TTC549 (cell line): ENCODE measurements at regions not wholly inside any gene's neighbourhood (a gene's known extent, or its start where the extent isn't known, plus 50 kb on each side); places are given as distances from the start of the nearest gene placed in this dataset.
"Not testable (repeated sequence)": the region's sequence is repeated elsewhere in the genome, so short reads cannot be mapped to it uniquely, and the experiment has no call there.

ENCODE experiments used
- FAIRE-seq: peaks from 2 replicates; lab custom pipeline; 2012; peaks lifted over from hg19 to GRCh38; lab: Jason Lieb, UNC

DNA sequence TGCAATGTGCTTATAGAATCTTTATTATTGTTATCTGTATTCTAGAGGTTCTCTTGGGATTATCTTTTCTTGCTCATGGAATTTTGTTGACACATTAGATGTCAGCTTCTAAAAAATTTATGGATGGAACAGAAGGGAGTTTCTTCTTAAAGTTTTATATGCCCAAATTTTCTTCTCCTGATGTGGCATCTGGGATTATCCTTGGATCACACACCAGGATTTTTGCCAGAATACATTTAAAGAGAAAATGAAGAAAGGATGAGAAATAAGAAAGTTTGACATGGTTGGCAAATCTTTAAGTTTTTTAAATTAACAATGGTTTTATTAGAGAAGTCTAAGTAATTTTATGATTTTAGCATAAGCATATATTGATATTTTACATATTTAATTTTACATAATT, 706.7 kb upstream of the TMEFF2 start:
- FAIRE-seq = no peak

DNA sequence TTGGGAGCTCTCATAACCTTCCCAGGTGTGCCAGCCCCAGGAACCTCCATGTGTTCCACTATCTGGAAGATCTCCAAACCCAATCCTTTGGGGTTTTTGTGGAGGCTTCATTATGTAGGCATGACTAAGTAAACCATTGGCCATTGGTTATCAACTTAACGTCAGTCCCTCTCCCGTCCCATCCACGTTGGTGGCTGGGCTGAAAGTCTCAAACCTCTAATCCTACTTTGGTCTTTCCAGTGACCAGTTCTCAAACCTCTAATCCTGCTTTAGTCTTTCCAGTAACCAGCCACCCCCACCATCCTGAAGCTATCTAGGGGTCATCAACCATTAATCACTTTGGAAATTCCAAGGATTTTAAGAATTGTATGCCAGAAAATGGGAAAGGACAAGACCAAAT, 704.7 kb upstream of the TMEFF2 start:
- FAIRE-seq = no peak

DNA sequence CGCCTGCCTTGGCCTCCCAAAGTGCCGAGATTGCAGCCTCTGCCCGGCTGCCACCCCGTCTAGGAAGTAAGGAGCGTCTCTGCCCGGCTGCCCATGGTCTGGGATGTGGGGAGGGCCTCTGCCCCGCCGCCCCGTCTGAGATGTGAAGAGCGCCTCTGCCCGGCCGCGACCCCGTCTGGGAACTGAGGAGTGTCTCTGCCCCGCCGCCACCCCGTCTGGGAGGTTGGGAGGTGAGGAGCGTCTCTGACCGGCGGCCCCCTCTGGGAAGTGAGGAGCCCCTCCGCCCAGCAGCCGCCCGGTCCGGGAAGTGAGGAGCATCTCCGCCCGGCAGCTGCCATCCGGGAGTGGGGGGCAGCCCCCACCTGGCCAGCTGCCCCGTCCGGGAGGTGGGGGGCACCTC, 699.2 kb upstream of the TMEFF2 start:
- FAIRE-seq = not testable (repeated sequence)

DNA sequence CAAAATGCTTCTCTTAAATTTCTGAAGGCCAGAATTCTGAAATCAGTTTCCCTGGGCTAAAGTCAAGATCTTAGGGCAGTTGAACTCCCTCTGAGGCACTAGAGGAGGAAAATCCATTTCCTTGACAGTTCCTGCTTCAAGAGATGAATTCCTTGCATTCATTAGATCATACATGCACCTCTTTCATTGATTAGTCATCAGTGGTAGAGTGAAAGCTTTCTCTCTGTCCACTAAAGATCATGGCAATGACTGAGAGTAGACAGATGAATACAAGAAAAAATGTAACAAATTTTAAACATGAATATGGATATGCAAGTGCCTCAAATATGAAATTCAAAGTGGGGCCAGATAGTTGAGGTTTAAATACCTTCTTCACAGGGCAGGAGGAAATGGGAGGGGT, 693.4 kb upstream of the TMEFF2 start:
- no peak for FAIRE-seq

DNA sequence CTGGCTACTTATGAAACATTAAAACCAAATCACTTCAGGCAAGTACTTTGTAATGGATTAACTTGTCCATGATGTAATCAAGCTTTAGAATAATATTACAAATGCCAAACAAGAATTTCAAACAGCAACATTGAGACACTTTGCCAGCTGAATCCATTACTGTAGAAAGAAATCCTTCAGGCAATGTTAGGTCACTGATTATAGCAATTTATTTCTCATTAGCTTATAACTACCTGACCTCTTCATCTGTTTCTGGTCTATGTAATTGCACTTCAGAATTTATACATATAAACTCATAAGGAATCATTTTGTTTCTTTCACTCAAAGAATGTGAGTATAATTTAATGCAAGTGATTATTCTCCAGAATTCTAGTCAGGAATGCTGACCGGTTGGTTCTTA, 692.6 kb upstream of the TMEFF2 start:
- no peak for FAIRE-seq

DNA sequence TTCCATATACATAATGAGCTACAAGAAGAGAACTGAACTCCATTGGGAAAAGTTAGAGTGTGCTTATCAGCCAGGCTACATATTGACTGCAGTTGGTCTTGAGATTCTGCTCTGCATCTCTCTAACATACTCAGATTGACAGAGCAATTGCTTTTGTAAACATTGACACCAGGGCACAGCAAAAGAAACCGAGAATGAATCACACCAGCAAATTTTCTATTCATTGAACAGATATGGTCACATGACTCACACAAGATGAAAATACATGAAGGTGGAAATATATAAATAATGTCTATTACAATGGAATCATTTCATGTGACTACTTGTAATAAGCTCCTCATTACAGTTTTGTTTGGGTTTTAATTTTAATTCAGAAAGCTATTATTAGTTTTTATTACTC, 691.9 kb upstream of the TMEFF2 start:
- FAIRE-seq = no peak

DNA sequence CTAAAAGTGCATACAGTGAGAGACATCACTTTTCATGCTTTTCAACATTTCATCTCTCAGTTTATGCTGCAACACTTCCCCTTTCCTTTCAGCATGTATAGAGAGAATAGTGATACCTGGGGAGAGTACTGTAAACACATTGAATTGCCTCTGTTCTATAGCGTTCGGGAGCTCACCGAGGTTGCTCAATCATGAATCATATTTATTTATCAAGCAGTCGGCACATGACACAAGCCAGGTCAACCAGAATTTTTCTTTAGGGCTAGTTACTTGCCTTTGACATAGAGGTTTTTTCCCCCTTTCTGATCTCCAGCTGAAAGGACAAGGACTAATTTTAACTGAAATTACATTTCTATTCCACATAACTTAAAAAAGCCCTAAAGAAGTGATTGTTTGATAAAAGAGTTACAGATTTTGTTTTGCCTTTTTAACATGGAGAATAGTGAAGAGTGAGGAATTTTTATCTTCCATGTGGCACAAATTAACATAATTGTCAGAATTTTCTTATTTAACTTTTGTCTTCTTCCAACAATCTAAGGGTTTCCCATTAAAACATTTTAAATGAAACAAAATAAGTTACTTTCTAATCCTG, 690.9 kb upstream of the TMEFF2 start:
- FAIRE-seq = no peak

DNA sequence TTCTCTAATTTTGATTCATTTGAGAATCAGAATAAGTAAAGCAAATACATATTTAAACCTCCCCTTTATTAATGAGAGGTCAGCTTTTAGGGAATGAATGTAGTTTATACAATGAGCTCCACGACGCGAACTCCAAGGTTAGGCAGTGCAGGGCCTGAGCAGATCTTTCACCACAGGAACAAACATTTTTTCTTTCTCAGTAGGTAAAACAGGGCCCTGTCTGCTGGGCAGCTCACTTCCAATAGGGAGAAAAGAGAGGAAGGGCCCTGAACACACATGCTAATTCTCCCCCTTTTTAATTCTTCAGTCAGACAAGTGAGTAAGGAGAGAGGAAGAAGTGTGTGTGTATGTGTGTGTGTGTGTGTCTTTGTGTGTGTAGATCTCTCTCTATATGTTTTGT, 682.4 kb upstream of the TMEFF2 start:
- no peak for FAIRE-seq

DNA sequence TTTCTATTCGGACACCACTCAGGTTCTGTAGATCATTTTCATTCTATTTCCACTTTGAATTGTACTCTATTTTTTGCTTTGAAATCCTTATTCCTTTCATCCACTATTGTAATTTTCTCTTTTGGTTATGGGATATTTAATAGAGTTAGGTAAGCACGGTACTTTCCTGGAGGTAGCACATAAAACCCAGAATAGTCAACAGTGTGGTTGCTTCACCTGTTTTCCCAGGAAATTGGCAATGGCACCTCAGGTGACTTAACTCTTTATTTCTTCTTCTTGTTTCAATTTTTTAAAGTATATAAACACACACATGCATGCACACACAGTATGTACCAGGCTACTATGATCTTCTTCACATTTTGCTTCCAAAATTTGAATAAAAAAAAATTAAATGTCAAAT, 682.0 kb upstream of the TMEFF2 start:
- no peak for FAIRE-seq

DNA sequence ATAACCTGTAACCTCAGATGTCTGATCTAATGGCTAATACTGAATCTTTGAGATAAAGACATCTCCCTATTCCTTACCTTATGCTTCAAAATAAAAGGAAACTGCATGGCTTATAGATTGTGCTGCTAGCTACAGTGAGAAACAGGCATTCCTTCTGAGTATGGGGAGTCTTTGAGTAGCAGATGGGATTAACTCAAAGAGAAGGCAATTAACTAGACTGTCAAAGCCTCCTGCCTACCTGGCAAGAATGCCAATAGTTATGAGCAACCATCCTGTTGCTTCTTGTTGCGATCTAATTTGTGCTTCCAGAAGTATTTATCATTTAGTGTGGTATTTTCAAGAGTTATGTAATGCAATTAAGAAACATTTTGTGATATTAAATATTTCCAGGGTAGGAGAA, 660.0 kb upstream of the TMEFF2 start:
- FAIRE-seq = no peak

DNA sequence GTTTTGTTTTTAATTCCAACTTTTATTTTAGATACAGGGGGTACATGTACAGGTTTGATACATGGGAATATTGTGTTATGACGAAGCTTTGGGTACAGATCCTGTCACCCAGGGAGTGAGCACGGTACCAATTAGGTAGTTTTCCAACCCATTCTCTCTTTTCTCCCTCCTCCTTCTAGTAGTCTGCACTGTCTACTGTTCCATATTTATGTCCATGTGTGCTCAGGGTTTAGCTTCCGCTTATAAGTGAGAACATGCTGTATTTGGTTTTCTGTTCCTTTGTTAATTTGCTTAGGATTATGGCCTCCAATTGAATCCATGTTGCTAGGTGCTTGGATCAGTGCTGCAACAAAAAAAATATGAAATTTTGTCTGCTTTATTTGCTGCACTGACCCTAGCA, 659.3 kb upstream of the TMEFF2 start:
- FAIRE-seq = no peak

DNA sequence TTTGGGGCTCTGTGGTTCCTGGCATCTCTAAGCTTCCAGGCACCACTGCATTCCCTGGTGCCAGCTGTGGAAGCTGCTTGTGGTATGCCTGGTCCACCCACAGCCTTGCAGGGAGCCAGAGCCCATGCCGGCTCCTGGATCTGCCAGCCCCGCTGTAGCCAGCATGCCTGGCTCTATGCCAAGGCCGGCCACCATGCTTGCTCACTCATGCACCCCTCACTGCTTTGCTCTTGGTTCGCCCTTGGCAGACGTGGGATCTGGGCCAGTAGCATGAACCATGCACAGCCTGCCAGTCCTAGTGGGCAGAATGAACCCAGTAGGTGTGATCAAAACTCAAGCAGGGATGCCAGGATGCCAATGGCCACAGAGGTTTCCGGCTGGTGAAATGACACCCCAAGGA, 634.2 kb upstream of the TMEFF2 start:
- FAIRE-seq = no peak

DNA sequence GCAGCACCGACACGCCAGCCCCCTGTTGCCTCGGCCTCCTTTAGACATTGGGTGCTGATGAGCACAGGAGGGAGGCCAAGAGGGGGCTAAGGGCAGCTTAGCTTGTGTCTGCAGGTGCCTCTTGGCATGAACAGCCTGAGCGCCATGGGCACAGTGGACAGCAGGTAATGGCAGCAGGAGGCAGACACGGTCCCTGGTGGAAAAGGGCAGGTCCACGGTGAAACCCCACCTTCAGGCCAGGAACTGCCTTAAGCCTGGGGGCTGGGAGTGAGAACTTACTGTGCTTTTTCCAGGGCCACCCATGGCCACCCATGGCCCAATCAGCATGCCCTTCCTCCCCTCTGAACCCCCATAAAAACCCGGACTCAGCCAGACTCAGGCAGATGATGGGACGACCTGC, 633.4 kb upstream of the TMEFF2 start:
- no peak for FAIRE-seq

DNA sequence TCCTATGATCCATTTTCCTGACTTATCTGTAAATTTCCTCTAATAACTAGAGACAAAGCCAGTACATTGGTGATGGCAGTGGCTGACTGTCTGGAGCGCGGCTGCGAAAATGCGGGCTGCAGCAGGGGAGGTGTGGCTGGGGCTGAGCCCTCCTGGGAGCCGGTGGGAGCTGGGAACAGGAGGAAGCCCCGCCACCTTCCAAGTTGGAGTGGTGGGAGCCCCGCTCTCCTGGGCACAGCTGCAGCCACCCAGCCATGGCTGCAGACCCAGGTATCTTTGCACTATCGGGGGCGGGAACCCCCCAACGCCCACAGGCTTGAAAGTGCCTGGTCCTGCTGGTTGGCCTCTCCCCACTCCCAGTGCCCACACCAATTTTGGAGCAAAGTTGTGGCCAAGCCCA, 633.0 kb upstream of the TMEFF2 start:
- FAIRE-seq = no peak

DNA sequence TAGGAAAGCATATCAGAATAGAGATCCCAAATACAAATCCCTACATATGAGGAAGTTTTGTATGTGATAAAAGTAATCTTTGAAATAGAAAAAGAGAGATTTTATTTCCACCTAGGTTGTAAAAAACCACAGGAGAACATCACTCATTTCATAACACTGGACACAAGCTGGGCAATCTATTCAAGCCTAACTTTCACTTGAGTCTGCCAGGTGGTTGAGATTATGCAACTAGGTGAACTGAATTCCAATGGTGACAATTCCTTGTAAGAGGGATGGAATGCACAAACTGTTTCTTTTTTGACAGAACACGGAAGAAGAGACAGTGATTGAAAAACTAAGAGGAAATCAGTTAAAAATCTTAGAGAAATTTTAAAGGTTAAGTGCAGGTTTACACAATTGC, 619.6 kb upstream of the TMEFF2 start:
- FAIRE-seq = no peak

DNA sequence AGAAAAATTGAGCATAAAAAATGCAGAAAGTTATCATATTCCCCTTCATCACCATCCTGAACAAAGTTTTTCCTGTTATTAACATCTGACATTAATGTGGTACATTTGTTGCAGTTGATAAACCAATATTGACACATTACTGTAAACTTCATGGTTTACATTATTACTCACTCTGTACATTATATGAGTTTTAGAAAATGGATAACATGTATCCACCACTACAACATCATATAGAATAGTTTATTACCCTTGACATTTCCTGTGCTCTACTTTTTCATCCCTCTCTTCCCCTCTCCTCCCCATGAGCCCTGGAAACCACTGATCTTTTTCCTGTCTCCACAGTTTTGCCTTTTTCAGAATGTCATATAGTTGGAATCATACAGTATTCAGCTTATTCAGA, 618.6 kb upstream of the TMEFF2 start:
- no peak for FAIRE-seq

DNA sequence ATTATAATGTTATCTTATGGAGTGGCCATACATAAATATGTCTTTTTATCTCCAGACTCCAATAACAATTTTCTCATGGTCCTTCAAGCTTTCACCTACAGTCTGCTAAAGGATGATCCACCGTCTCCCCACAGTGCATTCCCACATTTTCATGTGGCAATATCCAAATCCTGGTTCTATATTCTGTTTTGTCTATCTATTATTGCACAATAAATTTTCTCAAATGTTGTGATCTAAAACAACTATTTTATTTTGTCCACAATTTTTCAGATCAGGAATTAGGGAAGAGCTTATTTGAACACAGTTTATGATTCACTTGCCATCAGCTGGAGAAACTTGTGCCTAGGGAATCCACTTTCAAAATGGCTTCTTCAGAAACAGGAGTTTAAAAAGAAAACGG, 614.4 kb upstream of the TMEFF2 start:
- FAIRE-seq = no peak

DNA sequence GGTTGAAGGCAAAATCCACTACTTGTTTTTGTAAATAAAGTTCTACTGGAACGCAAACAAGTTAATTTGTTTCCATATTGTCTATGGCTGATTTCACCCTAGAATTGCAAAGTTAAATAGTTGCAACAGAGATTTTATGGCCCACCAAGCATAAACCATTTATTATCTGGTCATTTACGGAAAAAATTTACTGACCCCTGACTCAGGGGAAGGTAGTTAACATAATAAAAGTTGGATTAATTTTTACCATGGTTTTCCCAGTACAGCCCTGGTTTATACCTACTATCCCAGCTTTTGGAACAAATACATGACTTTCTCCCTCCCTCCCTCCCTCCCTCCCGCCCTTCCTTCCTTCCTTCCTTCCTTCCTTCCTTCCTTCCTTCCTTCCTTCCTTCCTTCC, 588.9 kb upstream of the TMEFF2 start:
- FAIRE-seq = no peak

DNA sequence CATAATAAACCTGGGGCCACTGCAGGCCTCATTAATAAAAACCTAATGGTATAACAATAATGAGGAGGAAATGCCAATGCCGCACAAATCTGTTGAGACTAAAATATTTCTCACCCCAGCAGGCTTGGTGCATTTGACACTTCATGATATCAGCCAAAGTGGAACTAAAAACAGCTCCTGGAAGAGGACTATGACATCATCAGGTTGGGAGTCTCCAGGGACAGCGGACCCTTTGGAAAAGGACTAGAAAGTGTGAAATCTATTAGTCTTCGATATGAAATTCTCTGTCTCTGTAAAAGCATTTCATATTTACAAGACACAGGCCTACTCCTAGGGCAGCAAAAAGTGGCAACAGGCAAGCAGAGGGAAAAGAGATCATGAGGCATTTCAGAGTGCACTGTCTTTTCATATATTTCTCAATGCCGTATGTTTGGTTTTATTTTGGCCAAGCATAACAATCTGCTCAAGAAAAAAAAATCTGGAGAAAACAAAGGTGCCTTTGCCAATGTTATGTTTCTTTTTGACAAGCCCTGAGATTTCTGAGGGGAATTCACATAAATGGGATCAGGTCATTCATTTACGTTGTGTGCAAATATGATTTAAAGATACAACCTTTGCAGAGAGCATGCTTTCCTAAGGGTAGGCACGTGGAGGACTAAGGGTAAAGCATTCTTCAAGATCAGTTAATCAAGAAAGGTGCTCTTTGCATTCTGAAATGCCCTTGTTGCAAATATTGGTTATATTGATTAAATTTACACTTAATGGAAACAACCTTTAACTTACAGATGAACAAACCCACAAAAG, 580.9 kb upstream of the TMEFF2 start:
- FAIRE-seq = no peak

DNA sequence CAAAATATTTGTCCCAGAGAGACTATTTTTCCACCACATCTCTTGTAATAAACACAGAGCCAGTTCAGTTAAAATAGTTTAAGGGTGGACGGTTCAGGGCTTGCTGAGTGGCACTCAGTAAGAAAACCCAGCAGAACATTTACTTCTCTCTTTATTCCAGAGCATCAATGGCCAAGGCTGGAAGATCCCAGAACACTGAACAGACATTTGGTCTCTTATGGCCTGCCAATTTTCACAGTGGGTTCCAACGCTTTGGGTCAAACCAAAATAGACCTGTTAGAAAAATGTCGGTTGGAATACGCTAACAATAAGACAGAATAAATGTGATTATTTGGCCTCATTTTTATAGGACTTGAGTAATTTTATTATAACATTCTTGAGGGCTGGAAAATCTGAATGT, 580.3 kb upstream of the TMEFF2 start:
- FAIRE-seq = no peak

DNA sequence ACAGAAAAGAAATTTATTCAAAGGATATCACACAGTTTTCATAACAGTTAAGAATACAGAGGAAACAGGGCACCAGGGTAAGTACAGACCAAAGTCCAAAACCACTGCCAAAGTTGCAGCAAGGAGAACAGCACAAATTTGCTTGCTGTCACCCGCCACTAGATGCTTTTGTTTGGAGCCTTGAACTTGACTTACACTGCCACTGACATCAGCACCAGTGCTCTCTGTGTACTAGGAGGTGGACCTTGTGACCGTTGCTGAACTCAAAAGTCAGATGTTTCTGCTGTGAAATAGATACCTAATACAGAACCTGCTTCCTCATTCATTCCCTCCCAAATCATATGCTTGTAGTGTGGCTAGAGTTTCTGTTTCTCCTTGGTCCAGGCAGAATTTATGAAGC, 578.3 kb upstream of the TMEFF2 start:
- FAIRE-seq = no peak

DNA sequence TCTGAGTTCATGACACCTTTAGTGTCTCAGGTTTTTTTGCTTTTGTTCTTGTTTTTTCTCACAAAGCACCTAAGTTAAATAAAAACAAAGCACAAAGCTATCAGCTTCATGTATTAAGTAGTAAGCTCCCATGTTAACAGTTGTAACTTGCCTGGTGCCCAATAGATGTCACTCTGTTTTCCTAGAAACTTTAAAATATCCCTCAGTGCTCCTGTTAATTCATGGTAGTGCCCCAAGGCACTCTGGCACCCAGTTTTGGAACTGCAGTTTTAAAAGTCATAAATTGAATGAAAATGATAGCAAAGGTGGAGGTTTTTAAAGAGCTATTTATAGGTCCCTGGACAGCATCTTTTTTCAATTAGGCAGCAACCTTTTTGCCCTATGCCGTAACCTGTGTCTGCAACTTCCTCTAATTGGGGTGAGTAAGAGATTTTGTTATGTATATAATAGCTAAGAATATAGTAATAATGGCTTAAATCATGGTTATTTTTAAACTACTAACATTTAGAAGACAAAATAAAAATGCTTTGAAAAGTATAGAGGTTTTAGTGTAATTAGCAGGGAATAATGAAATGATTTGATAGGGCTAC, 555.0 kb upstream of the TMEFF2 start:
- FAIRE-seq = no peak

DNA sequence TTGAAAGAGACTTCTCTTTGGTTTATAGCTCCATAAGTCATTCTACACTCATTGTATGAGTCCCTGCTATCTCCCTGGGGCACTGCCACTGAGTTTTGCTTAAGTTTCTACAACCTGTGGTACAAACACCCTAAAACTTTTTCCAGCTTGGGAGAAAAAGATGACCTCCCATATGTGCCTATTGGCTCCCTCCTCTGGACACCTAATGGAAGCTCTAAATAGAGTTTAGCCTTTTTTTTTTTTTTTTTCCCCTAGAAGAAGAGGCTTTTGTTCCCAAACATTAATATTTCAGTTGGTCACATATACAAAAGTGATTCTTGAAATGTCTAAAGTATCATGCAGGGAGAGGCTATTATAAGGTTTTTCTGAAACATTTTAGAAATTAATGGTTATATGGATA, 547.2 kb upstream of the TMEFF2 start:
- no peak for FAIRE-seq

DNA sequence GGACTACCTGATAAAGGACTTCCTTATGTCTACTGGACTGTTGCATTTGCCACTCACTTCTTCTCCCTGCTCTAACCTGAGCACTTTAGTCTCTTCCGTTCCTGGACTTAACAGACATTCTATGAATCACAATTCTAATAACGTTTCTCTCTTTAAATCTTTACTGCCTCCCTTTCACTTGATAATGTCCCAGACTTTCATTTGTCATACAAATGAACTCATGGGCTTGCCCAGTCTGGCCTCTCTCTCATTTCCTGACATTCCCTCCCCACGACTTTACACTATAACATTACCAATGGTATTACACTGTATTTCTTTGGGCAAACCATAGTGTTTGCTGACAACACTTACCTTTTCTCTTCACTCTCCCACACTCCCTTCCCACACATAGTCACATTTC, 540.7 kb upstream of the TMEFF2 start:
- no peak for FAIRE-seq
